ENCODE measurements at regions not wholly inside any gene's neighbourhood (a gene's known extent, or its start where the extent isn't known, plus 50 kb on each side); places are given as distances from the start of the nearest gene placed in this dataset.

GRCh38 chr5:32984851-32985610 is 273.9 kb downstream of the NPR3 start:
- intact Hi-C loops (cut with micrococcal nuclease) (loop anchor here (5.0 kb wide), 1 partner anchor 273 kb away; the partner anchor contains the start of gene NPR3), dilution Hi-C loops (cut with MboI; ENCODE audit: extremely low pct_ligation_motif_present, low sequenced_read_pairs) (no loop called here)
- Histone ChIP-seq H3K9me3 (replicated peaks; ENCODE audit: control insufficient read depth, insufficient read depth, low read length) (no peaks in the 10 kb centered on the region), H2AFZ (ENCODE audit: low read depth, low read length) (no peak overlapping the region), H3K36me3 (ENCODE audit: control insufficient read depth in 2 of 2, extremely low read depth in 1 of 2, insufficient read depth in 2 of 2, low read length in 2 of 2) (no peaks in the 10 kb centered on the region), H3K4me3 (replicated peaks in 1 of 3; ENCODE audit: insufficient read depth in 1 of 3, low read depth in 1 of 3, low read length in 3 of 3) (no peak overlapping the region), H3K9ac (replicated peaks; ENCODE audit: extremely low read depth, insufficient read depth, low read length) (no peak overlapping the region), H3K27me3 (ENCODE audit: control insufficient read depth in 2 of 2, insufficient read depth in 2 of 2, low read length in 2 of 2) (no peaks in the 10 kb centered on the region), H3K79me2 (ENCODE audit: control insufficient read depth, insufficient read depth, low read length) (no peaks in the 10 kb centered on the region), H4K20me1 (replicated peaks; ENCODE audit: control insufficient read depth, extremely low read depth, insufficient read depth, low read length) (no peaks in the 10 kb centered on the region), H3K4me1 (ENCODE audit: control insufficient read depth, extremely low read depth, insufficient read depth, low read length) (no peaks in the 10 kb centered on the region), H3K9me1 (replicated peaks; ENCODE audit: control insufficient read depth, extremely low read depth, insufficient read depth, low read length) (no peaks in the 10 kb centered on the region), H3K27ac (ENCODE audit: insufficient read depth, low read depth, low read length) (peak overlapping the region; percentile 3), H3K4me2 (ENCODE audit: insufficient read depth, low read length) (peak overlapping the region; percentile 0)
- FAIRE-seq (peak; percentile 21), DNase-seq (ENCODE audit: low read depth, low spot score) (peak; percentile 18)
- ChIA-PET POLR2A (no interaction called here), CTCF (interaction anchor here (1.3 kb wide), 1 partner anchor 315 kb away, joined by 3 read pairs; no protein-coding TSS in a partner anchor)
- BruUV-seq (replicated peaks): TSS peak; percentile 82
- TF ChIP-seq JUN (IDR thresholded peaks at IDR 0.05; ENCODE audit: borderline replicate concordance, insufficient read depth, insufficient read length, low read depth) (peak; percentile 37), FOS (IDR thresholded peaks at IDR 0.05; ENCODE audit: borderline replicate concordance, insufficient read depth, low read length) (peak; percentile 91), GATA2 (IDR thresholded peaks at IDR 0.05; ENCODE audit: insufficient read depth, insufficient read length, low read depth, low read length) (no peak)

DNA sequence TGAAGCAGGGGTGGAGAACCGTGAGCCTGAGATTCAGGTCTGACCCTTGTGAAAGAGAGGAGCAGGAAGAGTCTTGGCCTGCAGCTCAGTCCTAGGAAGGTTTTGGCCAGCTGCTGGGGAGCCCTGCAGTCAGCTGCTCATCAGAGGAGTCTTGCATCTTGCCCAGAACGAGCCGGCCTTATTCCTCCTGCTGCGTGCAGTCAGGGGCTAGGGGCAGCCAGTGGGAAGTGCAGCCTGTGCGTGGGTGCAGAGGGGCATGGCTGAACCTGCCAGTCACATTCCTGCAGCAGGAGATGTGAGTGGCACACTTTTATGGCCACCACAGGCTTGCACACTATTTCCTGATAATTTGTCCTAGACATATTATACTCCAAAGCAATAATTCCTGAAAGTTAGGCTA is 278.7 kb downstream of the NPR3 start:
- Histone ChIP-seq H3K4me2 (ENCODE audit: insufficient read depth, low read length) (no peak overlapping the region), H3K36me3 (ENCODE audit: control insufficient read depth in 2 of 2, extremely low read depth in 1 of 2, insufficient read depth in 2 of 2, low read length in 2 of 2) (no peaks in the 10 kb centered on the region), H3K4me3 (replicated peaks in 1 of 3; ENCODE audit: insufficient read depth in 1 of 3, low read depth in 1 of 3, low read length in 3 of 3) (no peak overlapping the region), H3K9me3 (replicated peaks; ENCODE audit: control insufficient read depth, insufficient read depth, low read length) (no peaks in the 10 kb centered on the region), H3K9me1 (replicated peaks; ENCODE audit: control insufficient read depth, extremely low read depth, insufficient read depth, low read length) (no peaks in the 10 kb centered on the region), H3K79me2 (ENCODE audit: control insufficient read depth, insufficient read depth, low read length) (no peaks in the 10 kb centered on the region), H3K27ac (ENCODE audit: insufficient read depth, low read depth, low read length) (no peak overlapping the region), H3K9ac (replicated peaks; ENCODE audit: extremely low read depth, insufficient read depth, low read length) (no peak overlapping the region), H2AFZ (ENCODE audit: low read depth, low read length) (no peak overlapping the region), H4K20me1 (replicated peaks; ENCODE audit: control insufficient read depth, extremely low read depth, insufficient read depth, low read length) (no peaks in the 10 kb centered on the region), H3K27me3 (ENCODE audit: control insufficient read depth in 2 of 2, insufficient read depth in 2 of 2, low read length in 2 of 2) (no peaks in the 10 kb centered on the region), H3K4me1 (ENCODE audit: control insufficient read depth, extremely low read depth, insufficient read depth, low read length) (no peaks in the 10 kb centered on the region)
- dilution Hi-C loops (cut with MboI; ENCODE audit: extremely low pct_ligation_motif_present, low sequenced_read_pairs) (no loop called here), intact Hi-C loops (cut with micrococcal nuclease) (loop anchor here (5.0 kb wide), 1 partner anchor 278 kb away; the partner anchor contains the start of gene NPR3)
- FAIRE-seq (no peak), DNase-seq (ENCODE audit: low read depth, low spot score) (no peak)
- CTCF ChIA-PET: no interaction called here
- TF ChIP-seq POLR2AphosphoS5 (IDR thresholded peaks at IDR 0.05; ENCODE audit: insufficient read depth, low read depth, low read length) (no peak), JUN (IDR thresholded peaks at IDR 0.05; ENCODE audit: borderline replicate concordance, insufficient read depth, insufficient read length, low read depth) (no peak), GATA2 (IDR thresholded peaks at IDR 0.05; ENCODE audit: insufficient read depth, insufficient read length, low read depth, low read length) (no peak), EZH2 (IDR thresholded peaks at IDR 0.05; ENCODE audit: borderline replicate concordance, low read depth, low read length, severe bottlenecking) (no peak), MAX (IDR thresholded peaks at IDR 0.05; ENCODE audit: insufficient read depth, insufficient read length) (no peak), MYC (IDR thresholded peaks at IDR 0.05; ENCODE audit: low read depth, low read length) (no peak), FOS (IDR thresholded peaks at IDR 0.05; ENCODE audit: borderline replicate concordance, insufficient read depth, low read length) (no peak), POLR2A (IDR thresholded peaks at IDR 0.05; ENCODE audit: low read depth, low read length) (no peak)
- TF ChIP-seq, protein P1, sequence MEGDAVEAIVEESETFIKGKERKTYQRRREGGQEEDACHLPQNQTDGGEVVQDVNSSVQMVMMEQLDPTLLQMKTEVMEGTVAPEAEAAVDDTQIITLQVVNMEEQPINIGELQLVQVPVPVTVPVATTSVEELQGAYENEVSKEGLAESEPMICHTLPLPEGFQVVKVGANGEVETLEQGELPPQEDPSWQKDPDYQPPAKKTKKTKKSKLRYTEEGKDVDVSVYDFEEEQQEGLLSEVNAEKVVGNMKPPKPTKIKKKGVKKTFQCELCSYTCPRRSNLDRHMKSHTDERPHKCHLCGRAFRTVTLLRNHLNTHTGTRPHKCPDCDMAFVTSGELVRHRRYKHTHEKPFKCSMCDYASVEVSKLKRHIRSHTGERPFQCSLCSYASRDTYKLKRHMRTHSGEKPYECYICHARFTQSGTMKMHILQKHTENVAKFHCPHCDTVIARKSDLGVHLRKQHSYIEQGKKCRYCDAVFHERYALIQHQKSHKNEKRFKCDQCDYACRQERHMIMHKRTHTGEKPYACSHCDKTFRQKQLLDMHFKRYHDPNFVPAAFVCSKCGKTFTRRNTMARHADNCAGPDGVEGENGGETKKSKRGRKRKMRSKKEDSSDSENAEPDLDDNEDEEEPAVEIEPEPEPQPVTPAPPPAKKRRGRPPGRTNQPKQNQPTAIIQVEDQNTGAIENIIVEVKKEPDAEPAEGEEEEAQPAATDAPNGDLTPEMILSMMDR (IDR thresholded peaks at IDR 0.05; ENCODE audit: extremely low read depth in 1 of 2, insufficient read depth in 1 of 2, low read depth in 1 of 2, low read length in 2 of 2): no peak
- POLR2A ChIA-PET: no interaction called here
- BruUV-seq (replicated peaks): no TSS peak

Data from endothelial cell of umbilical vein (primary cell).